ENCODE measurements at regions not wholly inside any gene's neighbourhood (a gene's known extent, or its start where the extent isn't known, plus 50 kb on each side); places are given as distances from the start of the nearest gene placed in this dataset.

GRCh38 chr20:1845163-1845523 lies 50.1 kb upstream of the SIRPA start:
- DNase-seq = no peak

- peak; percentile 97 for DNase-seq
Measured at GRCh38 chr20:1844325-1845162, 50.7 kb upstream of the SIRPA start.

DNA sequence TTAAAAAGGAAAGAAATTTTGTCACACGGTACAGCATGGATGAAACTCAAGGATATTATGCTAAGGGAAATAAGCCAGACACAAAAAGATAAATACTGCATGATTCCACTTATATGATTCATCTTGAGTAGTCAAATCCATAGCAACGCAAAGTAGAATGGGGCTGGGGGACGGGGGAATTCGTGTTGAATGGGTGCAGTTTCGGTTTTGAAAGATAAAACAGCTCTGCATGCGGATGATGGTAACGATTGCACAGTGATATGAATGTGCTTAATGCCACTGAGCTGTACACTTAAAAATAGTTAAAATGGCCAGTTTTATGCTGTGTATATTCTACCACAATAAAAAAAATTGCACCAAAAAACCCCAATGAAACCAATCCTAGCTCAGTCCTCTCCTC lies 52.9 kb upstream of the SIRPA start:
- DNase-seq = no peak

DNA sequence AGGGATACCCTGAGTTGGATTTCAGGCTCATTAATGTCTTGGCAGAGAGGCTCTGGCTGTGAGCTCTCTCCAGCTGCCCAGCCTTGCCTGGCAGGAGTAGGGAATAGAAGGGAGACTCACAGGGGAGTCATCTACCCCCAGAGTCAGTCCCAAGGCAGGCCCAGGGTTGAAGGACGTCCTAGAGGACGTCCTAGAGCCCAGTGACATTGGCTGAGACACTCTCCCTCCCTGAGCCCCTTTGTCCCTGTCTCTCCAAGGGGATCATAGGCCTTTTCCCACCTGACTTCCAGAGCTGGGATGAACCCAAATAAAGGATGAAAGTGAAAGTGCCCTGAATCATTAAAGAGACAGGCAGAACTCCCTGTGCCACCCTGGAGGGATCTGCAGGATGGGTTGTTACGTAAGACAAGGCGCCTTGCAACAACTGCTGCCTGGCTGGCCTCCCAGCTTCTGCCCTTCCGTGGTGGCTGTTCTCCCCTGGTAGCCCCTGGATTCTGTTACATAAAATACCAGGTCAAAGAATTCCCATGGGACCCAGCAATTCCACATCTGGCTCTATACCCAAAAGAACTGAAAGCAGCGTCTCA lies 53.6 kb upstream of the SIRPA start:
- peak; percentile 69 for DNase-seq

DNA sequence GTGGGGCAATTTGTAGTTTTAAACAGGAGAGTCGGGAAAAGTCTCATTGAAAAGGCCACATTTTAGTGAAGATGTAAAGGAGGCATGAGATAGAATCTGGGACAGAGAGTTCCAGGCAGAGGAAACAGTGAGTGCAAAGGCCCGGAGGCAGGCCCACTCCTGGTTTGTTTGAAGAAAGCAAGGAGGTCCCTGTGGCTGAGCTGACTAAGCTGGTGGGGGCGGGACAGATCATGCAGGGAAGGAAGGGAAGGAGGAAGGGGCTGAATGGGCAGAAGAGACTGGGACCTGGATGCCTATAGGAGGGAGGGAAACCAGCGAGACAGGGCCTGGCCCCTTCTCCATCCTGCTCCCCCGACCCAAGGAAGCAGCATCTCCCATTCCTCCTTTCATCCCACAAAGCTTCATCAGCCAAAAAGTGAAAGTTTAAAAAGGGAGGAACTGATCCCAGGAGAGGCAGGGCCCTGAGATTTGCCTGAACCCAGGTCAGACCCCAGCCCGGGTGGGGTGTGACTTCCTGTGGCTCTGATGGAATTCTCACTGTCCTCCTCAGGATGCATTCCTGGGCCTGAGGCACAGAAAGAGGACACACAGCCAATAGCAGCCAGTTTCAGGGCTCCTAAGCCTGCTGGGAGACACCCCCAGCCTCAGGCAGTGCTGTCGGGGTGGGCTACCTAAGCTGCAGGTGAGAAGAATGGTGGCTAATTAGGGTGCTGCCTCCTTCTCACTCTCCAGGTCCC lies 54.2 kb upstream of the SIRPA start:
- no peak for DNase-seq

DNA sequence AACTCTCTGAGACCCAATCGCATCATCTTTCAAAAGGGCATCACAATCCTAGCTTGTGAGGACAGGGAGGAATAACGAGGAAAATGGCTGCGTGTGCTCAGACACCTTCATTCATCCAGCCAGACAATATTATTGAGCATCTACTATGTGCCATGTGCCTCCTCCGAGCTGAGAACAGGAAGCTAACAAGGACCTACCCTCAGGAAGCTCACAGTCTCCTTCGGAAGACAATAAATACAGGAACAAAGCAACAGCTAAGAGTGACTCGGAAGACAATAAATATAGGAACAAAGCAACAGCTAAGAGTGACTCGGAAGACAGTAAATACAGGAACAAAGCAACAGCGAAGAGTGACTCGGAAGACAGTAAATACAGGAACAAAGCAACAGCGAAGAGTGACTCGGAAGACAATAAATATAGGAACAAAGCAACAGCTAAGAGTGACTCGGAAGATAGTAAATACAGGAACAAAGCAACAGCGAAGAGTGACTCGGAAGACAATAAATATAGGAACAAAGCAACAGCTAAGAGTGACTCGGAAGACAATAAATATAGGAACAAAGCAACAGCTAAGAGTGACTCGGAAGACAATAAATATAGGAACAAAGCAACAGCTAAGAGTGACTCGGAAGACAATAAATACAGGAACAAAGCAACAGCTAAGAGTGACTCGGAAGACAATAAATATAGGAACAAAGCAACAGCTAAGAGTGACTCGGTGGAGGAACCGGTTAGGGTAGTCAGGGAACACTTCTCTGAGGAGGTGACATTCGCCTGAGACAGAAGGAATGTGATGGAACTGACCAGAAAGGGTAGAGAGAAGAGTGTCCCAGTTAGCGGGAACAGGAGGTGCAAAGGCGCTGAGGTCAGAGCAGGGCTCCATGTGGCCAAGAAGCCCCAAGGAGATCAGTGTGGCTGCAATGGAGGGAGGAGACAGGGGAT lies 55.6 kb upstream of the SIRPA start:
- DNase-seq = peak; percentile 51

GRCh38 chr20:1838556-1839279 lies 56.5 kb upstream of the SIRPA start:
- no peak for DNase-seq

DNA sequence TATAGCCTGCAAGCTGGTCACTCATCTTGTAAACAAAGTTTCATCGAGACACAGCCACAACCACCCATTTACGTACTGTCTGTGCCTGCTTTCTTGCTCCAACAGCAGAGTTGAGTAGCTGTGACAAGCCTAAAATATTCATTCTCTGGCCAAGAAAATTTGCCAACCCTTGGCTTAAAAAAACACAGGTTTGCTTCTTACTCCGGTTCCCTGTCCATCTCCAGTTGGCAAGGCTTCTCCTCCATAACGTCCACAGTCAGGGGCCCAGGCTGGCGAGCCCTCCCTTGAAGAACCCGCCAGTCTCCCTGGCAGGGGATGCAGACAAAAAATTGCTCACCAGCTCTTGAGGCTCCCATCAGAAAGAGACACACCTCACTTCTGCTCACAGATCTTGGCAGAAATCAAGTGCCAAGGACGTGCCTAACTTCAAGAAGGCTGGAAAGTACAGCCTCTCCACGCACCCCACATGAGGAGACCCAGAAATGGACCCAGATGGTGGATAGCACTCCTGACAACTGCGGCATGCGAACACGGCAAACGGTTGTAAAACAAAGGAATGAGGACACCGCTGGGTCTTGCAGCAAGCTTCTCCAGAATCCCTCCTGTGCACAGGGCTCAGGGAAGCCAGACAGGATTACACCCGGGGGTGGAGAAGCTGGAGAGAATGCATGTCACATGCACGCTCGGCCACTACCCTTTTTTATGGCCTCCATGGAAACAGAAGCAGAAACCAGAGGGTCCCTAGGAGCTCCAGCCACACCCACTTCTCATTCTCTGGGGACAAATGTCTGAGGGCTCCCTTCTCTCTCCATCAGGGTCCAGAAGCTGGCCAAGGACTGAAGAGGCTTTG lies 59.8 kb upstream of the SIRPA start:
- no peak for DNase-seq

- no peak for DNase-seq
Measured at GRCh38 chr20:1833728-1834726, 61.2 kb upstream of the SIRPA start.

GRCh38 chr20:1833216-1833615 lies 62.0 kb upstream of the SIRPA start:
- no peak for DNase-seq

- no peak for DNase-seq
Measured at GRCh38 chr20:1832634-1833033, 62.6 kb upstream of the SIRPA start.

DNA sequence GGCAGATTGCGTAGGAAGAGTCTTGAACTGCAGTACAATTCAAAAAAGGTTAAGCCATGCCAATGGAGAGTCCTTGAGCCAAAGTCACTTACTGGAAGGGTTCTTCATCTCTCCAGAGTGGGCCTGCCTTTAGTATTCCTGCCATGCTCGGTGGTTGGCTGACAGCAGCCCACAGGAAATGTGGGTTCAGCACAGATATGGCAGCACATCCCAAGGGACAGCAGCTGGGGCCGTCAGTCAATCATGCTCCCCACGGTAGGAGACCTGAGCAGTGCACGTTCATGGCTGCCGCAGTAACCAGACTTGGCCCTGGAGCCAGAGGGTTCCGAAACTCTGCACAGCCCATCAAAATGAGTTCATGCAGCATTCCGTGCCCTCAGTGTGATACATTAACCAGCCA lies 63.6 kb upstream of the SIRPA start:
- no peak for DNase-seq

- DNase-seq = peak; percentile 48
Measured at GRCh38 chr20:1831096-1831495, 64.1 kb upstream of the SIRPA start.

- DNase-seq = no peak
Measured at GRCh38 chr20:1830240-1830639, 65.0 kb upstream of the SIRPA start.

DNA sequence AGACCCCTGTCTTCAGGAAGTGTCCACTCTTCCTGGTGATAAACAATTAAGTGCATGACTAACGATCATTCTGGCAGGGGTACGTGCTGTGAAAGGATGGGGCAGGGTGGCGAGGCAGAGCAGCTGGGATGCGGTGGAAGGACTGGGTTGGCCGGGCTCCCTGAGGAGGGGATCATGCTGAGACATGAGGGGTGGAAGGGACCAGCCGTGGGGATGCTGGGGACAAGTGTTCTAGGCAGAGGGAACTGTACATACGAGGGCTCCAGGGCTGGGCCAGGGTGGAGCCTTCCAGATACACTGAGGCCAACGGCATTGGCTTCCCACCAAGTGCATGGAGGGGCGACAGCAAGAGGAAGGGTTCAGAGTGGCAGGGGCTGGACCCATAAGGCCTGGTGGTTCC lies 65.7 kb upstream of the SIRPA start:
- DNase-seq = no peak

GRCh38 chr20:1828786-1829131 lies 66.4 kb upstream of the SIRPA start:
- no peak for DNase-seq

DNA sequence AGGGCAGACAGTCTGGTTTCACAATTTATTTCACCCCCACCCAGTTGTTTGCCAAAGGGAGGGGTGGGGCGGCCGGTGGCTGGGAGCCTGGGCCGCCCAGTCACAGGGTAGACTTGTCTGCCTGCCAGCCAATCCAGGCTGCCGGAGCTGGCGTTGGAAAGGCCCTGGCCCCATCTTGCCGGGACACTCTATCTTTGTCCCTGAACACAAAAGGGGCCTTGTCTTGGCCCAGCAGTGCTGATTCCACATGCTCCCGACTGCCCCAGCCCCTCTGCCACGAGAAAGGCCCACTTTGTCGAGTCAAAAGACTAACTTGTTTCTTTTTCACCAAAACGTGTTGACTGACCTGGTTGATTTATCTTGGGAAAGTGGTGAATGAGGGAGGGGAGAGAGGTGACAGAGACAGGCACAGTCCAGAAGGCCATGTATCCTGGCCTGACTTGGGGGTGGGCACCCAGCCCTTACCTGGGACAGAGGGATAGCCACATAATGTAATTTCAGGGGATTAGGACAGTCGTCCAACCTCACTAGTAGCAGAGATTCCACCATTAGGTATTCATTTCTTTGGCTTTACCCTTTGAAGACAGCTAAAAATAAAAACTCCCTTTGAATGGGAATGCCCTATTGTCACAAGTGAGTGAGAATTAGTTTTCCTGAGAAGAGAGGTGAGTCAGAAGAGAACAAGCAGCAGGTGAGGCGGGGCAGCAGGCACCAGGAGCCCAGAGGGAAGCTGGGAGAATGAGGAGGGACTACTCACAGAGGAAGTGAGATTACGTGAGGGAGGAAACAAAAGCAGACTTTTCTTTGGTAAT lies 67.0 kb upstream of the SIRPA start:
- no peak for DNase-seq

- no peak for DNase-seq
Measured at GRCh38 chr20:1827510-1827973, 67.7 kb upstream of the SIRPA start.

- peak; percentile 17 for DNase-seq
Measured at GRCh38 chr20:1825938-1826445, 69.2 kb upstream of the SIRPA start.

Measured in suppressor macrophage treated with lipopolysaccharide for 4 hours (primary cell).